ENCODE measurements at regions not wholly inside any gene's neighbourhood (a gene's known extent, or its start where the extent isn't known, plus 50 kb on each side); places are given as distances from the start of the nearest gene placed in this dataset.

DNA sequence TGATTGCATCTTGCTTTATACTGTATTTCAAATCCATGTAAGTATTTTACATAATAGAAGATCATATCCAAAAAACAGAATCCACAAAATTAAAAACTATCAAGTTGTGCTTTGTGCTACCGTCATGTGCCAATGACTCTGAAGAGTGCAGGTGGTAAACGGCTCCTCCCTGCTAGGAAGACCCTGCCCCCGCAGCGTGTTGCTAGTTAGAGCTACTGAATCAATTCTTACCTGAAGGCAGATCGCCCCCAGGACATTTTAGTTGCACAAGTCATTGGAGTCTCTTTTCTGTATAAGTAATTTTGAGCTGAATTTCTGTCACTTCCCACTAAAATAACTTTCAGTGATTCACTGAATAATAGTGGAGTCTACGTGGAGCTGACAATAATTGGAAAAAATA lies 599.5 kb upstream of the ZFP42 start:
- TF ChIP-seq FOXM1 (IDR thresholded peaks at IDR 0.05; ENCODE audit: borderline replicate concordance, low read depth) = no peak
- no peak for TF ChIP-seq EP300 (IDR thresholded peaks at IDR 0.05; ENCODE audit: borderline replicate concordance)
- TF ChIP-seq TCF12 (IDR thresholded peaks at IDR 0.05; ENCODE audit: low read depth) = no peak
- TF ChIP-seq RAD21 (IDR thresholded peaks at IDR 0.05; ENCODE audit: low read depth) = no peak
- TF ChIP-seq, protein P1, sequence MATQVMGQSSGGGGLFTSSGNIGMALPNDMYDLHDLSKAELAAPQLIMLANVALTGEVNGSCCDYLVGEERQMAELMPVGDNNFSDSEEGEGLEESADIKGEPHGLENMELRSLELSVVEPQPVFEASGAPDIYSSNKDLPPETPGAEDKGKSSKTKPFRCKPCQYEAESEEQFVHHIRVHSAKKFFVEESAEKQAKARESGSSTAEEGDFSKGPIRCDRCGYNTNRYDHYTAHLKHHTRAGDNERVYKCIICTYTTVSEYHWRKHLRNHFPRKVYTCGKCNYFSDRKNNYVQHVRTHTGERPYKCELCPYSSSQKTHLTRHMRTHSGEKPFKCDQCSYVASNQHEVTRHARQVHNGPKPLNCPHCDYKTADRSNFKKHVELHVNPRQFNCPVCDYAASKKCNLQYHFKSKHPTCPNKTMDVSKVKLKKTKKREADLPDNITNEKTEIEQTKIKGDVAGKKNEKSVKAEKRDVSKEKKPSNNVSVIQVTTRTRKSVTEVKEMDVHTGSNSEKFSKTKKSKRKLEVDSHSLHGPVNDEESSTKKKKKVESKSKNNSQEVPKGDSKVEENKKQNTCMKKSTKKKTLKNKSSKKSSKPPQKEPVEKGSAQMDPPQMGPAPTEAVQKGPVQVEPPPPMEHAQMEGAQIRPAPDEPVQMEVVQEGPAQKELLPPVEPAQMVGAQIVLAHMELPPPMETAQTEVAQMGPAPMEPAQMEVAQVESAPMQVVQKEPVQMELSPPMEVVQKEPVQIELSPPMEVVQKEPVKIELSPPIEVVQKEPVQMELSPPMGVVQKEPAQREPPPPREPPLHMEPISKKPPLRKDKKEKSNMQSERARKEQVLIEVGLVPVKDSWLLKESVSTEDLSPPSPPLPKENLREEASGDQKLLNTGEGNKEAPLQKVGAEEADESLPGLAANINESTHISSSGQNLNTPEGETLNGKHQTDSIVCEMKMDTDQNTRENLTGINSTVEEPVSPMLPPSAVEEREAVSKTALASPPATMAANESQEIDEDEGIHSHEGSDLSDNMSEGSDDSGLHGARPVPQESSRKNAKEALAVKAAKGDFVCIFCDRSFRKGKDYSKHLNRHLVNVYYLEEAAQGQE (IDR thresholded peaks at IDR 0.05; ENCODE audit: low read depth) = no peak
- TF ChIP-seq NFIC (IDR thresholded peaks at IDR 0.05) = no peak
- TF ChIP-seq MAX (IDR thresholded peaks at IDR 0.05) = no peak
- no peak for TF ChIP-seq TEAD4 (IDR thresholded peaks at IDR 0.05)
- TF ChIP-seq ZBTB7A (IDR thresholded peaks at IDR 0.05; ENCODE audit: low read depth) = no peak
- no peak for TF ChIP-seq YY1 (IDR thresholded peaks at IDR 0.05; ENCODE audit: low read depth)

All from Ishikawa (cell line).